ENCODE measurements at regions not wholly inside any gene's neighbourhood (a gene's known extent, or its start where the extent isn't known, plus 50 kb on each side); places are given as distances from the start of the nearest gene placed in this dataset.

DNA sequence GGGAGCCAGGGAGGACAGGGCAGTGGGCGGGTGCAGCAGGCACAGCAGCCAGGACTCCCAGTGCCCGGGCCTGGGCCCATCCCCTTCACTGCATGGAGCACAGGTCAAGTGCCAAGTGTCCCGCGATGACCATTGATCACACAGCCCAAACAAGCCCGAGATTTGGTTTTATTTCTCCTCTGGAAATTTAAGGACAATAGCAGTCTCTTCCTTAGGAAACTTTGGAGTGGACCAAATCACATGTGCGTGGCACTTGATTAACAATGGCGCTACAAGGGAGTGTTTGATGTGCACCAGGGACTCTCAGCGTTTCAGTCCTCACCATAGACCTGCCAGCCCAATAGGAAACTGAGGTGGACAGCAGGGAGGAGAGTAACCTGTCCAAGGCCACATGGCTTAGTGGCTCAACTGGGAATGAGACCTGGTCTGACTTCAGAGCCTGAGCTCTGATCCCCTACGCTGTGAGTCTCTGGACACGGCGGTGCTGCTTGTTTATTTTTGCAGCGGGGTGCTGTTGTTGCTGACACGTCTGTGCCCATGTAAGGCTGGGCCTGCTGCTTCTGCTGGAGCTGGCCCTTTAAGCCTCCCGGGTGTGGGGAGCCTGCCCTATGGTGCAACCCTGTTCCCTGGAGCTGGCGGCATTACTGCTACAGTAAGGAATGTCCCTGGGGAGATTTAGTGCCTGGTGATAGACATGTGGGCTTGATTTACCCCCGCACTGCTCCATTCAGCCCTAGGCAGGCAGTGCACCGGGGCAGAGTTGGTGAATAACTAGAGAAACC lies 194.2 kb downstream of the INHBB start (continued):
- TF ChIP-seq, protein P1, sequence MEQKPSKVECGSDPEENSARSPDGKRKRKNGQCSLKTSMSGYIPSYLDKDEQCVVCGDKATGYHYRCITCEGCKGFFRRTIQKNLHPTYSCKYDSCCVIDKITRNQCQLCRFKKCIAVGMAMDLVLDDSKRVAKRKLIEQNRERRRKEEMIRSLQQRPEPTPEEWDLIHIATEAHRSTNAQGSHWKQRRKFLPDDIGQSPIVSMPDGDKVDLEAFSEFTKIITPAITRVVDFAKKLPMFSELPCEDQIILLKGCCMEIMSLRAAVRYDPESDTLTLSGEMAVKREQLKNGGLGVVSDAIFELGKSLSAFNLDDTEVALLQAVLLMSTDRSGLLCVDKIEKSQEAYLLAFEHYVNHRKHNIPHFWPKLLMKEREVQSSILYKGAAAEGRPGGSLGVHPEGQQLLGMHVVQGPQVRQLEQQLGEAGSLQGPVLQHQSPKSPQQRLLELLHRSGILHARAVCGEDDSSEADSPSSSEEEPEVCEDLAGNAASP (CRISPR knock-in tag; IDR thresholded peaks at IDR 0.05; ENCODE audit: borderline replicate concordance): peak; percentile 85
- TF ChIP-seq MBD4 (IDR thresholded peaks at IDR 0.05; ENCODE audit: borderline replicate concordance, low read length) (no peak), ZBTB42 (CRISPR knock-in tag; IDR thresholded peaks at IDR 0.05) (no peak), SKI (IDR thresholded peaks at IDR 0.05; ENCODE audit: partially characterized antibody) (peak; percentile 82), TOPORS (CRISPR knock-in tag; IDR thresholded peaks at IDR 0.05) (peak; percentile 81; the same call in 1 of the 2 replicates), ZNF354B (CRISPR knock-in tag; IDR thresholded peaks at IDR 0.05) (peak; percentile 79; the same call in 1 of the 2 replicates), ZNF549 (CRISPR knock-in tag; IDR thresholded peaks at IDR 0.05) (no peak), ZC3H4 (CRISPR knock-in tag; IDR thresholded peaks at IDR 0.05; ENCODE audit: borderline replicate concordance) (no peak; the same call in 1 of the 2 replicates), MYNN (CRISPR knock-in tag; IDR thresholded peaks at IDR 0.05; ENCODE audit: low read depth) (no peak), JARID2 (CRISPR knock-in tag; IDR thresholded peaks at IDR 0.05; ENCODE audit: insufficient replicate concordance) (no peak), NR1H2 (CRISPR knock-in tag; IDR thresholded peaks at IDR 0.05; ENCODE audit: borderline replicate concordance, low read depth) (peak; percentile 15; the same call in 1 of the 2 replicates), ZNF768 (CRISPR knock-in tag; IDR thresholded peaks at IDR 0.05) (peak; percentile 91), ZNF557 (CRISPR knock-in tag; IDR thresholded peaks at IDR 0.05) (0 out of 2 replicates have a peak, but pooled peaks have one; percentile 7), KLF16 (CRISPR knock-in tag; IDR thresholded peaks at IDR 0.05) (no peak; a peak in 1 of 4 replicates)
- TF ChIP-seq, protein P2, sequence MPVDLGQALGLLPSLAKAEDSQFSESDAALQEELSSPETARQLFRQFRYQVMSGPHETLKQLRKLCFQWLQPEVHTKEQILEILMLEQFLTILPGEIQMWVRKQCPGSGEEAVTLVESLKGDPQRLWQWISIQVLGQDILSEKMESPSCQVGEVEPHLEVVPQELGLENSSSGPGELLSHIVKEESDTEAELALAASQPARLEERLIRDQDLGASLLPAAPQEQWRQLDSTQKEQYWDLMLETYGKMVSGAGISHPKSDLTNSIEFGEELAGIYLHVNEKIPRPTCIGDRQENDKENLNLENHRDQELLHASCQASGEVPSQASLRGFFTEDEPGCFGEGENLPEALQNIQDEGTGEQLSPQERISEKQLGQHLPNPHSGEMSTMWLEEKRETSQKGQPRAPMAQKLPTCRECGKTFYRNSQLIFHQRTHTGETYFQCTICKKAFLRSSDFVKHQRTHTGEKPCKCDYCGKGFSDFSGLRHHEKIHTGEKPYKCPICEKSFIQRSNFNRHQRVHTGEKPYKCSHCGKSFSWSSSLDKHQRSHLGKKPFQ (CRISPR knock-in tag; IDR thresholded peaks at IDR 0.05; ENCODE audit: insufficient replicate concordance): no peak
- TF ChIP-seq, protein P3, sequence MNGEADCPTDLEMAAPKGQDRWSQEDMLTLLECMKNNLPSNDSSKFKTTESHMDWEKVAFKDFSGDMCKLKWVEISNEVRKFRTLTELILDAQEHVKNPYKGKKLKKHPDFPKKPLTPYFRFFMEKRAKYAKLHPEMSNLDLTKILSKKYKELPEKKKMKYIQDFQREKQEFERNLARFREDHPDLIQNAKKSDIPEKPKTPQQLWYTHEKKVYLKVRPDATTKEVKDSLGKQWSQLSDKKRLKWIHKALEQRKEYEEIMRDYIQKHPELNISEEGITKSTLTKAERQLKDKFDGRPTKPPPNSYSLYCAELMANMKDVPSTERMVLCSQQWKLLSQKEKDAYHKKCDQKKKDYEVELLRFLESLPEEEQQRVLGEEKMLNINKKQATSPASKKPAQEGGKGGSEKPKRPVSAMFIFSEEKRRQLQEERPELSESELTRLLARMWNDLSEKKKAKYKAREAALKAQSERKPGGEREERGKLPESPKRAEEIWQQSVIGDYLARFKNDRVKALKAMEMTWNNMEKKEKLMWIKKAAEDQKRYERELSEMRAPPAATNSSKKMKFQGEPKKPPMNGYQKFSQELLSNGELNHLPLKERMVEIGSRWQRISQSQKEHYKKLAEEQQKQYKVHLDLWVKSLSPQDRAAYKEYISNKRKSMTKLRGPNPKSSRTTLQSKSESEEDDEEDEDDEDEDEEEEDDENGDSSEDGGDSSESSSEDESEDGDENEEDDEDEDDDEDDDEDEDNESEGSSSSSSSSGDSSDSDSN (CRISPR knock-in tag; IDR thresholded peaks at IDR 0.05): peak; percentile 80
- TF ChIP-seq, protein P4, sequence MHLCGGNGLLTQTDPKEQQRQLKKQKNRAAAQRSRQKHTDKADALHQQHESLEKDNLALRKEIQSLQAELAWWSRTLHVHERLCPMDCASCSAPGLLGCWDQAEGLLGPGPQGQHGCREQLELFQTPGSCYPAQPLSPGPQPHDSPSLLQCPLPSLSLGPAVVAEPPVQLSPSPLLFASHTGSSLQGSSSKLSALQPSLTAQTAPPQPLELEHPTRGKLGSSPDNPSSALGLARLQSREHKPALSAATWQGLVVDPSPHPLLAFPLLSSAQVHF (CRISPR knock-in tag; IDR thresholded peaks at IDR 0.05): no peak
- TF ChIP-seq, protein P5, sequence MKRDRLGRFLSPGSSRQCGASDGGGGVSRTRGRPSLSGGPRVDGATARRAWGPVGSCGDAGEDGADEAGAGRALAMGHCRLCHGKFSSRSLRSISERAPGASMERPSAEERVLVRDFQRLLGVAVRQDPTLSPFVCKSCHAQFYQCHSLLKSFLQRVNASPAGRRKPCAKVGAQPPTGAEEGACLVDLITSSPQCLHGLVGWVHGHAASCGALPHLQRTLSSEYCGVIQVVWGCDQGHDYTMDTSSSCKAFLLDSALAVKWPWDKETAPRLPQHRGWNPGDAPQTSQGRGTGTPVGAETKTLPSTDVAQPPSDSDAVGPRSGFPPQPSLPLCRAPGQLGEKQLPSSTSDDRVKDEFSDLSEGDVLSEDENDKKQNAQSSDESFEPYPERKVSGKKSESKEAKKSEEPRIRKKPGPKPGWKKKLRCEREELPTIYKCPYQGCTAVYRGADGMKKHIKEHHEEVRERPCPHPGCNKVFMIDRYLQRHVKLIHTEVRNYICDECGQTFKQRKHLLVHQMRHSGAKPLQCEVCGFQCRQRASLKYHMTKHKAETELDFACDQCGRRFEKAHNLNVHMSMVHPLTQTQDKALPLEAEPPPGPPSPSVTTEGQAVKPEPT (CRISPR knock-in tag; IDR thresholded peaks at IDR 0.05; ENCODE audit: low read depth): no peak; the same call in 1 of the 2 replicates
